GM18505 (cell line): ENCODE measurements at regions not wholly inside any gene's neighbourhood (a gene's known extent, or its start where the extent isn't known, plus 50 kb on each side); places are given as distances from the start of the nearest gene placed in this dataset.

Experiments
- ATAC-seq: cut with Tn5 transposase; IDR thresholded peaks from one replicate; pipeline ENCODE4 v1.9.1; 2021; ENCODE audit not compliant: unreplicated experiment
- POLR2A ChIP-seq: IDR thresholded peaks from 4 replicates; pipeline ENCODE4 v1.6.1; 2011; ENCODE audit warnings: borderline replicate concordance; ENCODE audit not compliant: insufficient read depth, insufficient read length; ENCODE audit errors: extremely low read depth

DNA sequence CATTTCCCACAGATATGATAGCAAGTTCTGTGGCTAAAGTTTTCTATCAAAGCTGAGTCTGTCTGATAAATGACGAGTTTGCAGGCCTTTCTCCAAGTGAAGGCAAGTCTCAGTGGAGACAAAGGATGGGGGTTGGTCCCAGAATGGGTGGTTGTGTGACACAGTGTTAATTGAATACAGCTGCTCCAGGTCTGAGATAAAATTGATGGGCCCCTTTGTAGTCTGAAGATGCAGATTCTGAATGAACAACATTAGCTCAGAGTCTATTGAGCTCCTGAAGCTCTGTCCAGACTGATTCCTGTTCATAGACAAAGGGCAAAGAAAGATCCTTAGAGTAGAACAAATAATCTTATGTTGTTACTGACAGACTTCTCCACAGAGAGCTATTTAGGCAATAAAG is 296.9 kb upstream of the CYRIA start:
- no peak for TF ChIP-seq POLR2A
- ATAC-seq: no peak

DNA sequence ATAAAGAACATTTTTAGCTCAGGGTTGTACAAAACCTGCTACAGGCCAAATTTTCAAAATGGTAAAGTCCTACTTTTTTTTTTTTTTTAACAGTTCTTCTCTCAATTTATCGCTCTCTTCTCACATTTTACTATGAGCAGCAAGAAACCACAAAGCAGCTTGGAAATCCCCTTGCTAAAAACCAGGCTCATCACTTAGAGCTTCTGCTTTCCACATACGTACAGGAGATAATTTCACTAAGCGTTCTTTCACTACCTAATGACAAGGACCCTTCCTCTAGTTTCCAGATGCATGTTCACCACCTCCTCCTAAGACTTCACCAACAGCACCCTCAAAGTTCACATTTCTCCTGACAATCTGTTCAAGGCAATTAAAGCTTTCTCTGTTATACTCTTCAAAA is 294.9 kb upstream of the CYRIA start:
- ATAC-seq: no peak
- no peak for TF ChIP-seq POLR2A

DNA sequence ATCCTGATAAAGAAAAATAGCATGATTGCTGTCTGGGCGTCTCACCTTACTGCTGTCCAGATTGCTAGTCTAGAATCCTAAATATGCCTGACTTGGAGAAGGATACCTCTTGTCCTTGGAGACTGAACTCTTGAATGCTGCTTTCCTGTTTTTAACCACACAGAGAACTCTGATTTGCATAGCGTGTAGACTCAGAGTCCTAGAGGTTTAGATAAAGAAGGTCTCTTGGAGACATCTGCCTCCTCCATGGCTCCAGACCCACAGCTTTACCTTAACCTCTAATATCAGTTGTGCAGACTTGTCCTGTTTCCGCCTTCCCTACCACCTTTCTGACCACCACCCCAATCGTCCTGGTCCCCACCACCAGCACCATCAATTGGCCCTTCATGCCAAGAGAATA is 292.6 kb upstream of the CYRIA start:
- ATAC-seq: no peak
- TF ChIP-seq POLR2A: no peak

DNA sequence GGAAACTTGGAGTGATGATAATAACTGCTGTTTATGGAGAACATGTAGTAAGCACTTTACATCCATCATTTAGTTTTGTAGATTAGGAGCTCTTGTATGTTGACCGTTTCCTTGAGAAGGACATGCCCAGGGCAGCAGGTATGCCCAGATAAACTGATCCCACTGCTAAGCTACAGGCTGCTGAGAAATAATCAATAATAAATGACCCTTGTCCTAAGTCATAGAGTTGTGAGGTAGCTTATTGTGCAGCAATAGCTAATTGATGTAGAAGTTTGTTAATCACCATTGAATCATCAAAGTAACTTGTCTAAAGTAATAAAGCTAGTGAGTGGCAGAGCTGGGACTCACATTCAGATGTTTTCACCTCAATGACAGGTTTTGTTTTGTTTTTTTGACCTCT is 287.2 kb upstream of the CYRIA start:
- ATAC-seq: no peak
- no peak for TF ChIP-seq POLR2A

DNA sequence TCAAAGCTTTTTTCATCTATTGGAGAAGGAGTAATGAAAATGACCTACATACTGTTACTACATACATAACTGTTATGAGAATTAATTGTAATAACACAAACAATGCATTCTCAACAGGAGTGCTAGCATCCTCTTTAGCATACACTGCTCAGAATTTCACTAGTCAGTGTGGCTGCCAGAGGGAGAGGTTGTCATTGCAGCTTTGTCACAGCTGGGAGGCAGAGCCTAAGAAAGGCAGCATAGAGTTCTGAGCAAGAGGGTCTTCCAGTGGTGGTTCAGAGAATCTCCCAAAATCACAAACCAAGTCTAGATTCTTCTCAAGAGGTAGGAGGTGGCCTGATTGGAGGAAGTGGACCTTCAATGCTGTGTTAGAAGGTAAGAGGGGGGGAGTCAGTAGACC is 286.7 kb upstream of the CYRIA start:
- no peak for ATAC-seq
- no peak for TF ChIP-seq POLR2A

- no peak for ATAC-seq
Measured at GRCh38 chr2:16950436-16950835, 284.8 kb upstream of the CYRIA start.

DNA sequence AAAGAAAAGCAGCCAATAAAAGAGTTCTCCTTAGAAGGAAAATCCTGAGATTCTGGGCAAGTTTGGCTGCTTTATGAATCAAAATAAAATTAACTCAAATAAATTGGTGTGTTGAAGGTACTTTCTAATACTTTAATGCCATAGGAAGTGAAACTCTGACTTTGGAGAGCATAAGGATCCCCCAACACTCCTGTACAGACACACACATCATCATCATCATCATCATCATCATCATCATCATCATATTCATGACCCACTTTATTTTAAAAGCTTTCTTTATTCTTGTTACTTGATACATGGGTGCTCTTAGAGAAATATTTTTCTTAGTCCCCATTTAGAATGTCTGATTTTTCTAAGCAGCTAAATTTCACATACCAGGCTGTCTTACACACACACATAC is 283.1 kb upstream of the CYRIA start:
- no peak for ATAC-seq
- no peak for TF ChIP-seq POLR2A

More at GRCh38 chr2:16950436-16950835, 284.8 kb upstream of the CYRIA start:
- TF ChIP-seq POLR2A: no peak

GRCh38 chr2:16948053-16948452 is 282.4 kb upstream of the CYRIA start:
- TF ChIP-seq POLR2A: no peak
- ATAC-seq: no peak

DNA sequence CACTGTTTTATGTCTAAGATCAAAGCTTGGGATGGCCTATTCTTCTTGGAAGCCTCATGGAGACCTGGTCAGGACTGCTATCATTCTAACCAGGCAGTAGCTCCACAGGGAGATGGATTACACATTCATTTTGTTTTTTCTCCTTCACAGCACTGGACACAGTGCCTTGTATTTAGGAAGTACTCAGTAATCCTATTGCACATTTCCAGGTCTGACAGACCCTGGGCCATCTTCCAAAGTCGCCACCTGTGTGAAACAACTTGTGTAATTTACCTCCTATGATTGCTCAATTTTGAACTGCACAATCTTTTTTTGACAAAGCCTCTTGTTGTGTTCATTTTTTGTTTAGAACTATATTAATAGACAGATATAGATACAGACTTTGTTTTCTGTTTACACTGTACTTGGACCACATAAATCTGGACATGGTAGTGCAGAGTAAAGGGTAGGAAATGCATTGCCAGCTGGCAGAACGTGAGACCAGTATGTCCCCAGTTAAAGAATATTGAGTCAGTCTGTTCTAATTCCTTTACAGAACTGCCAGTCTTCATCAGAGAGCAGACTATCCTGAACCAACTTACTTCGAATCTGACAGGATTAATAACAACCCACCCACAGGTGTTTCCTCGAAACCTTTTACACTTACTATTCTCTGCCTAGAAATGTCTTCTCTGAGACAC is 277.8 kb upstream of the CYRIA start:
- ATAC-seq: no peak
- no peak for TF ChIP-seq POLR2A

GRCh38 chr2:16940214-16940613 is 274.6 kb upstream of the CYRIA start:
- ATAC-seq: no peak
- TF ChIP-seq POLR2A: no peak

DNA sequence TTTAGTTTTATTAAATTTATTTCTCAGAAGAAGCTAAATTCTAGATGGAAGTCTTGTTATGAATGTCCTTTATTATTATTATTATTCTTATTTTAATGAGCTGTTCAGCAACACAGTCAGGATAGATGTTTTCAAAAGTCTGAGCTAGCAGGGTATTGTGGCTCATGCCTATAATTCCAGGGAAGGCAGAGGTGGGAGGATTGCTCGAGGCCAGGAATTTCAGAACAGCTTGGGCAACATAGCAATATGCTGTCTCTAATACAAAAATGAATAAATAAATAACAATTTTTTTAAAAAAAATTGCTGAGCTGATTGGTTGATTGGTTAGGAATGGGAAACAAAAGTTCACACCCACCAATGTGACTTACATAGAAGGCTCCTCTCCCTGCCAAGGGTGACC is 274.1 kb upstream of the CYRIA start:
- no peak for ATAC-seq
- TF ChIP-seq POLR2A: no peak

DNA sequence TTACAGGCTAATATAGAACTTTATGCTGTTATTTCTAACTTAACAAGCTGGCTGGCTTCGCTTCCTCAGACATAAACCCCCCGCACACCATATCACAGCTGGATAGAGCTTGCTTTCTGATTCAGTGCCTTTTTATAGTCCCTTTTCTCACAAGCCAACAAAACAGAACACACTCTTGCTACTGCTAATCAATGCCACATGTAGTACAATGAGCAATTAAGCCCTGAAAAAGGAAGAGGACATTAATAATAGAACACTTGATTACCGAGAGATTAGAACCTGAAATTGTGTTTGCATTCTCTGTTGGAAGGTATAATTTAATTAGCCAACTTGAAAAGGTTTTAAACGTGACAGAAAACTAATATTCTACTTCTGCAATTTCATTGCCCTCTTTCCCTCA is 267.7 kb upstream of the CYRIA start:
- ATAC-seq: no peak
- TF ChIP-seq POLR2A: no peak

GRCh38 chr2:16932826-16933225 is 267.2 kb upstream of the CYRIA start:
- no peak for ATAC-seq
- no peak for TF ChIP-seq POLR2A

DNA sequence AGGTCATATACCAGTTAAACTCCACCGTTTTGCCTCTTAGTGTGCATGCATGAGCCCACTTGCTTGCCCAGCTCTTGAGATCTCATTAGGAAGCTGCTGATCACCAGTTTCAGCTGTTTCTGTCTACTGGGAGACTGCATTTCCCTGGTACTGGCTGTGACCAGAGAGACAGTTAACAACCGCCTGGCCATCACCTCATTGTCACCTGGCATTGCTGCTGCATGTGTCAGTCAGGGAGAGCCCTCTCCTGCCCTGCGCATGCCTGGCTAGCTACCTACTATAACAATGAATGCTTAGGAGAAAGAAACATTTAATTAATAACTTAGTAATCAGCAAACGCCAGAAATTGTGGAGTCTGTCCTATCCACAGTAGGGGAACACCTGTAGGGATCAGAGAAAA is 265.8 kb upstream of the CYRIA start:
- ATAC-seq: no peak
- TF ChIP-seq POLR2A: no peak

DNA sequence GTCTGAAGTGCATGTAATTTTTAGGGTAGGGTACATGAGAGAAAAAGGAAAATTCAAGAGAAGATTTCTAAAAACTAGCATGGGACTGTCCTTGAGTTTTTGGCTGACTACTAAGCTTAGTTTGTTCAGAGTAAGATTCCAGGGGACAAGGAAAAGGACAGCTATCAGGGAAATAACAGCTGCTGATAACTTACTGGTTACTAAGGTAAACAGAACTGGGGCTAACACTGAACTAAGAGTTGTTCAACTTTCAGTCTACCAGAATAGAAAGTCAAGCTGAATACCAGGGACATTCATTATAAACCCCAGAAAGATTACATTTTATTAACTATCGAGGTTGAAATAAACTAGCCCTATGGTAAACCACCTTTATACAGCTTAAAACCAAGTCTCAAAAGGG is 261.8 kb upstream of the CYRIA start:
- no peak for ATAC-seq

More for the DNA sequence above, 261.8 kb upstream of the CYRIA start:
- TF ChIP-seq POLR2A: no peak
